SK-N-SH treated with all-trans-retinoic acid at 6 μM for 48 hours (cell line): ENCODE measurements at regions not wholly inside any gene's neighbourhood (a gene's known extent, or its start where the extent isn't known, plus 50 kb on each side); places are given as distances from the start of the nearest gene placed in this dataset.

Experiments
- ATAC-seq: fragments of 200-7000 bp; cut with Tn5 transposase; 3 replicates; pipeline ENCODE4 v1.9.1; 2020; ENCODE audit warnings: mild to moderate bottlenecking, moderate library complexity
- CREB5 ChIP-seq: fragments of 250-450 bp; sonication (Bioruptor Pico); IDR thresholded peaks from 2 replicates; pipeline ENCODE4 v1.5.1; 2020; ENCODE audit warnings: low read depth, mild to moderate bottlenecking, moderate library complexity
- PATZ1 ChIP-seq: fragments of 250-450 bp; sonication (Bioruptor Pico); IDR thresholded peaks from 2 replicates; pipeline ENCODE4 v1.8.0; 2020; ENCODE audit warnings: mild to moderate bottlenecking, moderate library complexity, borderline replicate concordance
- RARB ChIP-seq: fragments of 250-450 bp; sonication (Bioruptor Pico); IDR thresholded peaks from 2 replicates; pipeline ENCODE4 v1.8.0; 2021; ENCODE audit warnings: mild to moderate bottlenecking, moderate library complexity
- SNAI2 ChIP-seq: fragments of 250-450 bp; sonication (Bioruptor Pico); IDR thresholded peaks from 2 replicates; pipeline ENCODE4 v1.5.0; 2020; ENCODE audit warnings: mild to moderate bottlenecking, moderate library complexity
- ZC3H10 ChIP-seq: fragments of 250-450 bp; sonication (Bioruptor Pico); IDR thresholded peaks from 2 replicates; pipeline ENCODE4 v1.5.1; 2021; ENCODE audit warnings: mild to moderate bottlenecking, moderate library complexity
- ZFP3 ChIP-seq: fragments of 250-450 bp; sonication (Bioruptor Pico); IDR thresholded peaks from 2 replicates; pipeline ENCODE4 v1.5.0; 2020; ENCODE audit warnings: mild to moderate bottlenecking, moderate library complexity
- ZFP30 ChIP-seq: fragments of 450-650 bp; formaldehyde crosslinking; IDR thresholded peaks from 2 replicates; pipeline ENCODE4 v1.5.0; 2022; ENCODE audit warnings: mild to moderate bottlenecking, moderate library complexity
- ZNF565 ChIP-seq: fragments of 450-650 bp; formaldehyde crosslinking; conservative IDR thresholded peaks from 2 replicates; pipeline ENCODE4 v1.5.0; 2020; ENCODE audit warnings: low read depth, mild to moderate bottlenecking, moderate library complexity
- ZNF70 ChIP-seq: fragments of 450-650 bp; formaldehyde crosslinking; IDR thresholded peaks from 2 replicates; pipeline ENCODE4 v1.5.0; 2020; ENCODE audit warnings: mild to moderate bottlenecking, moderate library complexity

GRCh38 chr20:16624106-16624505, 50.9 kb upstream of the KIF16B start:
- no peak for ATAC-seq
- TF ChIP-seq CREB5 (CRISPR knock-in tag) (no peak), ZNF70 (CRISPR knock-in tag) (no peak), ZFP3 (CRISPR knock-in tag) (no peak), ZFP30 (CRISPR knock-in tag) (no peak), ZC3H10 (no peak), ZNF565 (CRISPR knock-in tag) (no peak), SNAI2 (CRISPR knock-in tag) (no peak), RARB (CRISPR knock-in tag) (no peak), PATZ1 (CRISPR knock-in tag) (no peak)
